OCI-LY1 (cell line): ENCODE measurements at regions not wholly inside any gene's neighbourhood (a gene's known extent, or its start where the extent isn't known, plus 50 kb on each side); places are given as distances from the start of the nearest gene placed in this dataset.

ENCODE experiments used
- H2AFZ ChIP-seq: fragments of 200-600 bp; sonication (generic), shearing (Covaris generic); 2 replicates; pipeline ENCODE4 v1.6.0; 2014; ENCODE audit warnings: antibody characterized with exemption, mild to moderate bottlenecking, low read length
- H3F3A ChIP-seq: fragments of 200-600 bp; sonication (generic), shearing (Covaris generic); 2 replicates; pipeline ENCODE4 v1.6.0; 2014; ENCODE audit warnings: mild to moderate bottlenecking, antibody characterized with exemption, low read length, moderate library complexity; ENCODE audit not compliant: insufficient read depth
- H3K27ac ChIP-seq: fragments of 200-600 bp; sonication (generic); 2 replicates; pipeline ENCODE4 v1.5.1; 2014; ENCODE audit warnings: low read length, mixed run types, mild to moderate bottlenecking, low read depth; ENCODE audit not compliant: poor library complexity, severe bottlenecking
- H3K27me3 ChIP-seq: fragments of 200-600 bp; sonication (generic); 2 replicates; pipeline ENCODE4 v1.6.0; 2014; ENCODE audit warnings: antibody characterized with exemption, mild to moderate bottlenecking, low read length, moderate library complexity; ENCODE audit not compliant: insufficient read depth
- H3K36me3 ChIP-seq: fragments of 200-600 bp; sonication (generic); 2 replicates; pipeline ENCODE4 v1.6.1; 2014; ENCODE audit warnings: mild to moderate bottlenecking, antibody characterized with exemption, low read length, moderate library complexity, mixed read lengths; ENCODE audit not compliant: insufficient read depth
- H3K4me1 ChIP-seq: fragments of 200-600 bp; sonication (generic); 2 replicates; pipeline ENCODE4 v1.5.1; 2014; ENCODE audit warnings: mild to moderate bottlenecking, low read length, moderate library complexity; ENCODE audit not compliant: insufficient read depth, severe bottlenecking
- H3K4me2 ChIP-seq: fragments of 200-600 bp; sonication (generic), shearing (Covaris generic); 2 replicates; pipeline ENCODE4 v1.6.1; 2014; ENCODE audit warnings: low read length
- H3K4me3 ChIP-seq: fragments of 200-600 bp; sonication (generic); 2 replicates; pipeline ENCODE4 v1.5.1; 2014; ENCODE audit warnings: low read length, low read depth, mild to moderate bottlenecking, mixed read lengths; ENCODE audit not compliant: poor library complexity, severe bottlenecking
- H3K79me2 ChIP-seq: fragments of 200-600 bp; shearing (Covaris generic); 2 replicates; pipeline ENCODE4 v1.6.1; 2016; ENCODE audit warnings: mixed run types, low read length, mixed read lengths; ENCODE audit not compliant: insufficient read depth
- H3K9ac ChIP-seq: fragments of 200-600 bp; sonication (generic), shearing (Covaris generic); 2 replicates; pipeline ENCODE4 v1.6.1; 2014; ENCODE audit warnings: mild to moderate bottlenecking, low read length, mixed read lengths
- H3K9me2 ChIP-seq: fragments of 200-600 bp; sonication (generic), shearing (Covaris generic); 2 replicates; pipeline ENCODE4 v1.6.1; 2014; ENCODE audit warnings: low read depth, mild to moderate bottlenecking, low read length, mixed read lengths
- H3K9me3 ChIP-seq: fragments of 200-600 bp; shearing (Covaris generic); 2 replicates; pipeline ENCODE4 v1.6.1; 2014; ENCODE audit warnings: low read length, mixed read lengths
- H4K20me1 ChIP-seq: fragments of 200-600 bp; sonication (generic), shearing (Covaris generic); 2 replicates; pipeline ENCODE4 v1.6.0; 2016; ENCODE audit warnings: mild to moderate bottlenecking, low read length; ENCODE audit not compliant: insufficient read depth
- EZH2 ChIP-seq: fragments of 200-600 bp; sonication (generic), shearing (Covaris generic); IDR thresholded peaks from 2 replicates; pipeline ENCODE4 v1.8.0; 2017; ENCODE audit warnings: borderline replicate concordance, mixed run types, mild to moderate bottlenecking, antibody characterized with exemption, low read length, moderate library complexity, mixed read lengths
- TF ChIP-seq, protein P1 (sequence below): fragments of 200-600 bp; sonication (generic), shearing (Covaris generic); IDR thresholded peaks from 2 replicates; pipeline ENCODE4 v1.5.1; 2017; ENCODE audit warnings: mild to moderate bottlenecking, antibody characterized with exemption, low read length, moderate library complexity, mixed read lengths

DNA sequence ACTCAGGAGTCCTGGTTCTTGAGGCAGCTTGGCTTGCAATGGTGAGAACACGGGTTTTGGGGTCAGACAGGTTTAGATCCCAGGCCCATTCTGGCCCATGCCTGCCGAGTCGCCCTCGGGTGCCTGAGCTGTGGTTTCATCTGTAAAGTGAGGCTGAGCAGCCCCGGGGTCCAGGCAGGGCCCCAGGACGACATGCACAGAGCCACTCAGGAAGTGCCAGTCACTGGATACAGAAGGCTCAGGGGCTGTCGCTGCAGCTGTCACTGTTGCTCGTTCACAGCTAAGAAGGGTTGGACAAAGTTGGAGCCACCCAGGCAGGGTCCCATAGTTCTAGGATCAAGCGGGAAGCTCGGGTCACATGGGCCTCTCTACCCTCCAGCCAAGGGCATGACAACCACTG, 403.1 kb downstream of the BCL11B start:
- Histone ChIP-seq H3K27ac (no peak overlapping the region), H3K9me2 (no peaks in the 10 kb centered on the region), H3K9me3 (no peaks in the 10 kb centered on the region), H3K36me3 (no peaks in the 10 kb centered on the region), H3K27me3 (no peaks in the 10 kb centered on the region), H3K4me1 (no peaks in the 10 kb centered on the region), H3K79me2 (no peaks in the 10 kb centered on the region), H3K9ac (no peak overlapping the region), H3K4me2 (no peak overlapping the region), H2AFZ (no peak overlapping the region), H3F3A (no peaks in the 10 kb centered on the region), H3K4me3 (no peak overlapping the region), H4K20me1 (no peaks in the 10 kb centered on the region)
- TF ChIP-seq, protein P1, sequence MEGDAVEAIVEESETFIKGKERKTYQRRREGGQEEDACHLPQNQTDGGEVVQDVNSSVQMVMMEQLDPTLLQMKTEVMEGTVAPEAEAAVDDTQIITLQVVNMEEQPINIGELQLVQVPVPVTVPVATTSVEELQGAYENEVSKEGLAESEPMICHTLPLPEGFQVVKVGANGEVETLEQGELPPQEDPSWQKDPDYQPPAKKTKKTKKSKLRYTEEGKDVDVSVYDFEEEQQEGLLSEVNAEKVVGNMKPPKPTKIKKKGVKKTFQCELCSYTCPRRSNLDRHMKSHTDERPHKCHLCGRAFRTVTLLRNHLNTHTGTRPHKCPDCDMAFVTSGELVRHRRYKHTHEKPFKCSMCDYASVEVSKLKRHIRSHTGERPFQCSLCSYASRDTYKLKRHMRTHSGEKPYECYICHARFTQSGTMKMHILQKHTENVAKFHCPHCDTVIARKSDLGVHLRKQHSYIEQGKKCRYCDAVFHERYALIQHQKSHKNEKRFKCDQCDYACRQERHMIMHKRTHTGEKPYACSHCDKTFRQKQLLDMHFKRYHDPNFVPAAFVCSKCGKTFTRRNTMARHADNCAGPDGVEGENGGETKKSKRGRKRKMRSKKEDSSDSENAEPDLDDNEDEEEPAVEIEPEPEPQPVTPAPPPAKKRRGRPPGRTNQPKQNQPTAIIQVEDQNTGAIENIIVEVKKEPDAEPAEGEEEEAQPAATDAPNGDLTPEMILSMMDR = no peak
- no peak for TF ChIP-seq EZH2

DNA sequence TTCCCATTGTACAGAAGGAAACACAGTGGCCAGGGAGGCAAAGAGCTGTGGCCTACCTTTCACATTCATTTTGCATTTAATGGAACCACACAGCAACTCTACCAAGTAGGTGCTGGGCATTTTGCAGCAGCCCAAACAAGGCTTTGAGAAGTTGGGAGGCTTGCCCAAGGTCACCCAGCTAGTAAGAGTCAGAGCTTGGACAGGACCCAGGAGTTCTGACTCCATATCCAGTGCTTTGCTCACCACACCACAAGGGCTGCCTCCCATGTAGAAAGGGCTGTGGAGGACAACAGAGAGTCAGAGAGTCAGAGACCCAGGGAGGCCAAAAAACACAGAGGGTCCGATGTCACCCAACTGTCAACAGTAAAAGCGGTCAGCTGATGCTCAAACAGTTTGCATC, 400.2 kb downstream of the BCL11B start:
- Histone ChIP-seq H4K20me1 (no peaks in the 10 kb centered on the region), H3K27ac (no peak overlapping the region), H3K4me2 (no peak overlapping the region), H3K4me1 (no peaks in the 10 kb centered on the region), H3K4me3 (no peak overlapping the region), H3K9ac (no peak overlapping the region), H2AFZ (no peak overlapping the region), H3K27me3 (no peaks in the 10 kb centered on the region), H3F3A (no peaks in the 10 kb centered on the region), H3K36me3 (no peaks in the 10 kb centered on the region), H3K9me3 (no peaks in the 10 kb centered on the region), H3K79me2 (no peaks in the 10 kb centered on the region), H3K9me2 (no peaks in the 10 kb centered on the region)
- no peak for TF ChIP-seq EZH2
- TF ChIP-seq, protein P1 = no peak

DNA sequence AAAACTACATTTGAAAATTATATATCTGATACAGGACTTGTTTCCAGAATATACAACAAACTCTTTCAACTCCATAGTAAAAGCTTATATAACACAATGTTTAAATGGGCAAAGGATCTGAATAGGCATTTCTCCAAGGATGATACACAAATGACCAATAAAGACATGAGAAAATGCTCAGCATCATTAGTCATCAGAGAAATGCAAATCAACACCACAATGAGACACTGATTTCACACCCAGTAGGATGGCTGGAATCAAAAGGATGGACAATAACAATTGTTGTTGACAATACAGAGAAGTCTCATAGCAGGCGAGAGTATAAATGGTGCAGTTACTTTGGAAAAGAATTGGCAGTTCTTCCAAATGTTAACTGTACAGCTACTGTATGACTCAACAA, 394.9 kb downstream of the BCL11B start:
- H3K27ac ChIP-seq = no peak overlapping the region
- no peaks in the 10 kb centered on the region for H3K9me3 ChIP-seq
- H3K4me2 ChIP-seq = no peak overlapping the region
- TF ChIP-seq, protein P1 = no peak
- no peak for TF ChIP-seq EZH2
- no peaks in the 10 kb centered on the region for H3K79me2 ChIP-seq
- no peak overlapping the region for H3K4me3 ChIP-seq
- H3K27me3 ChIP-seq = no peaks in the 10 kb centered on the region
- no peaks in the 10 kb centered on the region for H3F3A ChIP-seq
- H3K9me2 ChIP-seq = no peaks in the 10 kb centered on the region
- no peaks in the 10 kb centered on the region for H3K4me1 ChIP-seq
- H2AFZ ChIP-seq = no peak overlapping the region
- H3K9ac ChIP-seq = no peak overlapping the region
- H4K20me1 ChIP-seq = no peaks in the 10 kb centered on the region
- no peaks in the 10 kb centered on the region for H3K36me3 ChIP-seq
